Sigmoid colon (tissue), 4 donors: ENCODE measurements at regions not wholly inside any gene's neighbourhood (a gene's known extent, or its start where the extent isn't known, plus 50 kb on each side); places are given as distances from the start of the nearest gene placed in this dataset.

ENCODE experiments used
- EP300 ChIP-seq, 4 donors: sonication (generic); formaldehyde crosslinking; IDR thresholded peaks; one replicate each; pipeline ENCODE4 v1.6.1; 2017; ENCODE audit warnings: antibody characterized with exemption in 4 of 4
- POLR2AphosphoS5 ChIP-seq, 4 donors: sonication (generic); formaldehyde crosslinking; IDR thresholded peaks; one replicate each; pipeline ENCODE4 v1.6.1; 2017; ENCODE audit warnings: antibody characterized with exemption in 4 of 4
- TF ChIP-seq, protein P1 (sequence below), 4 experiments: fragments of 450-650 bp in 3 of 4; fragments of 200-600 bp in 1 of 4; IDR thresholded peaks; one replicate each; pipeline ENCODE4 v1.5.1; 2016 to 2019; ENCODE audit warnings: antibody characterized with exemption in 4 of 4, mild to moderate bottlenecking in 3 of 4, moderate library complexity in 2 of 4

DNA sequence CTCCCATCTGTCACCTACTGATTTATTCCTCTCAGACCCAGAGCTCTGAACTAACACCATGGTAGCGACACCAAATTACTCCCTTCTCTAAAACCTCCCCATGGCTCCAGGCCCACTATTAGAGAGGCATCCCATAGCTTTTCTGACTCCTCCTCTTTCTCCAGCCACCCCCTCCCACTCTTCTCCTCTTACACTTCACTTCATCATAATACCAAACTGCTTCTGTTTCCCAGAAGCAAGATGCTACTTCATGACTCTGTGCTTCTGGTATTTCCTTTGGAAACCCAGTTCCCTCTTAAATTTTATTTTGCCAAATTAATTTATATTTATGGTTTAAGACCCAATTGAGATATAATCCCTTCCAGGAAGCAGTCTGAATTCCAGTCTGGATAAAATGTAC, 465.1 kb upstream of the PDZRN3 start:
- TF ChIP-seq, protein P1, sequence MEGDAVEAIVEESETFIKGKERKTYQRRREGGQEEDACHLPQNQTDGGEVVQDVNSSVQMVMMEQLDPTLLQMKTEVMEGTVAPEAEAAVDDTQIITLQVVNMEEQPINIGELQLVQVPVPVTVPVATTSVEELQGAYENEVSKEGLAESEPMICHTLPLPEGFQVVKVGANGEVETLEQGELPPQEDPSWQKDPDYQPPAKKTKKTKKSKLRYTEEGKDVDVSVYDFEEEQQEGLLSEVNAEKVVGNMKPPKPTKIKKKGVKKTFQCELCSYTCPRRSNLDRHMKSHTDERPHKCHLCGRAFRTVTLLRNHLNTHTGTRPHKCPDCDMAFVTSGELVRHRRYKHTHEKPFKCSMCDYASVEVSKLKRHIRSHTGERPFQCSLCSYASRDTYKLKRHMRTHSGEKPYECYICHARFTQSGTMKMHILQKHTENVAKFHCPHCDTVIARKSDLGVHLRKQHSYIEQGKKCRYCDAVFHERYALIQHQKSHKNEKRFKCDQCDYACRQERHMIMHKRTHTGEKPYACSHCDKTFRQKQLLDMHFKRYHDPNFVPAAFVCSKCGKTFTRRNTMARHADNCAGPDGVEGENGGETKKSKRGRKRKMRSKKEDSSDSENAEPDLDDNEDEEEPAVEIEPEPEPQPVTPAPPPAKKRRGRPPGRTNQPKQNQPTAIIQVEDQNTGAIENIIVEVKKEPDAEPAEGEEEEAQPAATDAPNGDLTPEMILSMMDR (IDR thresholded peaks at IDR 0.05): no peak
- no peak for TF ChIP-seq EP300 (IDR thresholded peaks at IDR 0.05)
- no peak for TF ChIP-seq POLR2AphosphoS5 (IDR thresholded peaks at IDR 0.05)
